IPS DF 19.7 (cell line): ENCODE measurements at regions not wholly inside any gene's neighbourhood (a gene's known extent, or its start where the extent isn't known, plus 50 kb on each side); places are given as distances from the start of the nearest gene placed in this dataset.
"Not testable (repeated sequence)": the region's sequence is repeated elsewhere in the genome, so short reads cannot be mapped to it uniquely, and the experiment has no call there.

ENCODE experiments used
- DNase-seq: peaks from one replicate; pipeline ENCODE4 v3.0.0-alpha.2; 2013; ENCODE audit warnings: low read depth, low spot score

- DNase-seq: no peak
These were observed 87.5 kb upstream of the GSE1 start for GRCh38 chr16:85525420-85526184.

- no peak for DNase-seq
These were observed 86.7 kb upstream of the GSE1 start for GRCh38 chr16:85526185-85526974.

GRCh38 chr16:85527042-85527766 is 85.9 kb upstream of the GSE1 start:
- no peak for DNase-seq

GRCh38 chr16:85527767-85528297 is 85.3 kb upstream of the GSE1 start:
- no peak for DNase-seq

- DNase-seq: no peak
These were observed 84.4 kb upstream of the GSE1 start for GRCh38 chr16:85528528-85529387.

- DNase-seq: no peak
These were observed 83.4 kb upstream of the GSE1 start for GRCh38 chr16:85529489-85530369.

- DNase-seq: no peak
These were observed 82.8 kb upstream of the GSE1 start for GRCh38 chr16:85530370-85530739.

GRCh38 chr16:85531516-85531915 is 81.6 kb upstream of the GSE1 start:
- DNase-seq: no peak

- DNase-seq: no peak
These were observed 81.0 kb upstream of the GSE1 start for GRCh38 chr16:85532147-85532546.

GRCh38 chr16:85533593-85533992 is 79.5 kb upstream of the GSE1 start:
- DNase-seq: not testable (repeated sequence)

- no peak for DNase-seq
These were observed 78.4 kb upstream of the GSE1 start for GRCh38 chr16:85534536-85535351.

GRCh38 chr16:85535352-85536072 is 77.6 kb upstream of the GSE1 start:
- no peak for DNase-seq

GRCh38 chr16:85536073-85536410 is 77.1 kb upstream of the GSE1 start:
- DNase-seq: no peak

GRCh38 chr16:85536411-85537330 is 76.5 kb upstream of the GSE1 start:
- no peak for DNase-seq

- DNase-seq: no peak
These were observed 75.8 kb upstream of the GSE1 start for GRCh38 chr16:85537331-85537788.

- DNase-seq: no peak
These were observed 75.2 kb upstream of the GSE1 start for GRCh38 chr16:85537795-85538401.

GRCh38 chr16:85539084-85539483 is 74.0 kb upstream of the GSE1 start:
- no peak for DNase-seq
